ENCODE measurements at regions not wholly inside any gene's neighbourhood (a gene's known extent, or its start where the extent isn't known, plus 50 kb on each side); places are given as distances from the start of the nearest gene placed in this dataset.

- H3K36me3 Mint-ChIP-seq = no peaks in the 10 kb centered on the region
- H2AFZ ChIP-seq (ENCODE audit: insufficient read depth, low read depth, low read length, poor library complexity, severe bottlenecking) = no peak overlapping the region
- H3K9me3 ChIP-seq (replicated peaks in 1 of 2; ENCODE audit: control insufficient read depth in 1 of 2, insufficient read depth in 1 of 2, low read length in 2 of 2) = peaks cover 0 to 5% of the 10 kb centered on the region in 2 donors
- H4K20me1 ChIP-seq (ENCODE audit: insufficient read depth, low read length) = no peaks in the 10 kb centered on the region
- peaks cover 0 to 15% (median 4%) of the 10 kb centered on the region in 7 donors for H3K9me3 Mint-ChIP-seq
- no peak overlapping the region for H3K9ac ChIP-seq (ENCODE audit: insufficient read depth, low read length, poor library complexity, severe bottlenecking)
- H3K4me2 ChIP-seq (replicated peaks; ENCODE audit: extremely low read depth, low read length, poor library complexity, severe bottlenecking) = no peak overlapping the region
- intact Hi-C loops (cut with micrococcal nuclease) = no loop called here
- DNase-seq = no peak
- no peak for TF ChIP-seq CTCF (IDR thresholded peaks at IDR 0.05)
- no peaks in the 10 kb centered on the region for H3K4me1 Mint-ChIP-seq
- no peaks in the 10 kb centered on the region for H3K36me3 ChIP-seq (replicated peaks in 1 of 2; ENCODE audit: control insufficient read depth in 1 of 2, insufficient read depth in 2 of 2, low read length in 2 of 2)
- no peak overlapping the region for H3K27ac ChIP-seq (ENCODE audit: low read depth in 1 of 2, low read length in 2 of 2)
- no peak overlapping the region for H3K4me3 ChIP-seq (replicated peaks in 1 of 3; ENCODE audit: low read depth in 2 of 3, low read length in 3 of 3)
- H3K4me1 ChIP-seq (ENCODE audit: control insufficient read depth in 1 of 2, insufficient read depth in 2 of 2, low read length in 2 of 2) = no peaks in the 10 kb centered on the region
- H3K27me3 ChIP-seq (ENCODE audit: control insufficient read depth in 2 of 2, insufficient read depth in 2 of 2, low read length in 2 of 2) = no peaks in the 10 kb centered on the region
- WGBS (ENCODE audit: insufficient coverage) = no CpG with 5 or more reads among the region's 2 CpGs
- H3K4me3 Mint-ChIP-seq = no peak overlapping the region
- no peak overlapping the region for H3K27ac Mint-ChIP-seq
- peaks cover 0 to 2% (median 0%) of the 10 kb centered on the region in 3 donors for H3K27me3 Mint-ChIP-seq (ENCODE audit: low read depth in 3 of 3)
- H3K79me2 ChIP-seq (ENCODE audit: insufficient read depth, low read length) = no peaks in the 10 kb centered on the region
Measured at GRCh38 chr1:67969446-67969845, 81.0 kb downstream of the DIRAS3 start.

DNA sequence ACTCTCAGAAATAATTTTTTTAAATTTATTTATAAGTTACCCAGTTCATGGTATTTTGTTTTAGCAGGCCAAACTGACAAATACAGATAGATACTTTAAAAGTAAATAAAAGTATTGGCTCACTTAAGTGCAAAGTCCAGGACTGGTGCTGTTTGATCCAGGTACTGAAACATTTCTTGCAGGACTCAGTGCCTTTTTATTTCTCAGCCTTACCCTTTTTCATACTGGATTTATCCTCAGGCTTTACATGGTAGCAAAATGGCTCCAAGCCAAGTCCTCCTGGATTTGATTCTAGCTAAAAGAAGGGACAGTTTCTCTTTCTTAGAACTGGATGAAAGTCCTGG, 83.8 kb downstream of the DIRAS3 start:
- no peak overlapping the region for H3K27ac Mint-ChIP-seq
- no peaks in the 10 kb centered on the region for H4K20me1 ChIP-seq (ENCODE audit: insufficient read depth, low read length)
- no peak for DNase-seq
- H3K9ac ChIP-seq (ENCODE audit: insufficient read depth, low read length, poor library complexity, severe bottlenecking) = no peak overlapping the region
- H3K79me2 ChIP-seq (ENCODE audit: insufficient read depth, low read length) = no peaks in the 10 kb centered on the region
- H3K27me3 ChIP-seq (ENCODE audit: control insufficient read depth in 2 of 2, insufficient read depth in 2 of 2, low read length in 2 of 2) = no peaks in the 10 kb centered on the region
- no peaks in the 10 kb centered on the region for H3K36me3 ChIP-seq (replicated peaks in 1 of 2; ENCODE audit: control insufficient read depth in 1 of 2, insufficient read depth in 2 of 2, low read length in 2 of 2)
- H2AFZ ChIP-seq (ENCODE audit: insufficient read depth, low read depth, low read length, poor library complexity, severe bottlenecking) = no peak overlapping the region
- H3K9me3 Mint-ChIP-seq = peaks cover 7 to 24% (median 10%) of the 10 kb centered on the region in 7 donors
- intact Hi-C loops (cut with micrococcal nuclease) = no loop called here
- no peak overlapping the region for H3K4me3 ChIP-seq (replicated peaks in 1 of 3; ENCODE audit: low read depth in 2 of 3, low read length in 3 of 3)
- TF ChIP-seq CTCF (IDR thresholded peaks at IDR 0.05) = no peak
- no peaks in the 10 kb centered on the region for H3K4me1 Mint-ChIP-seq
- no peaks in the 10 kb centered on the region for H3K36me3 Mint-ChIP-seq
- H3K27ac ChIP-seq (ENCODE audit: low read depth in 1 of 2, low read length in 2 of 2) = no peak overlapping the region
- H3K4me2 ChIP-seq (replicated peaks; ENCODE audit: extremely low read depth, low read length, poor library complexity, severe bottlenecking) = no peak overlapping the region
- peaks cover 0 to 2% (median 0%) of the 10 kb centered on the region in 3 donors for H3K27me3 Mint-ChIP-seq (ENCODE audit: low read depth in 3 of 3)
- H3K4me1 ChIP-seq (ENCODE audit: control insufficient read depth in 1 of 2, insufficient read depth in 2 of 2, low read length in 2 of 2) = no peaks in the 10 kb centered on the region
- peaks cover 5 to 21% of the 10 kb centered on the region in 2 donors for H3K9me3 ChIP-seq (replicated peaks in 1 of 2; ENCODE audit: control insufficient read depth in 1 of 2, insufficient read depth in 1 of 2, low read length in 2 of 2)
- no peak overlapping the region for H3K4me3 Mint-ChIP-seq

All from CD14-positive monocyte (primary cell).